ENCODE measurements at regions not wholly inside any gene's neighbourhood (a gene's known extent, or its start where the extent isn't known, plus 50 kb on each side); places are given as distances from the start of the nearest gene placed in this dataset.

- no peak for DNase-seq
Measured at GRCh38 chr2:177088529-177088928, 124.1 kb upstream of the HNRNPA3 start.

GRCh38 chr2:177090967-177091366, 121.6 kb upstream of the HNRNPA3 start:
- no peak for DNase-seq

GRCh38 chr2:177093371-177093770, 119.2 kb upstream of the HNRNPA3 start:
- no peak for DNase-seq

GRCh38 chr2:177098001-177098613, 114.5 kb upstream of the HNRNPA3 start:
- no peak for DNase-seq

- no peak for DNase-seq
Measured at GRCh38 chr2:177101930-177102329, 110.7 kb upstream of the HNRNPA3 start.

GRCh38 chr2:177106212-177106611, 106.4 kb upstream of the HNRNPA3 start:
- no peak for DNase-seq

- no peak for DNase-seq
Measured at GRCh38 chr2:177108890-177109289, 103.7 kb upstream of the HNRNPA3 start.

- no peak for DNase-seq
Measured at GRCh38 chr2:177114712-177115111, 97.9 kb upstream of the HNRNPA3 start.

- DNase-seq, result no peak
Measured at GRCh38 chr2:177117755-177118154, 94.8 kb upstream of the HNRNPA3 start.

GRCh38 chr2:177118636-177119035, 94.0 kb upstream of the HNRNPA3 start:
- no peak for DNase-seq

GRCh38 chr2:177119099-177119498, 93.5 kb upstream of the HNRNPA3 start:
- no peak for DNase-seq

GRCh38 chr2:177123048-177123447, 89.5 kb upstream of the HNRNPA3 start:
- no peak for DNase-seq

GRCh38 chr2:177124371-177124770, 88.2 kb upstream of the HNRNPA3 start:
- no peak for DNase-seq

GRCh38 chr2:177127821-177128220, 84.8 kb upstream of the HNRNPA3 start:
- no peak for DNase-seq

- DNase-seq, result no peak
Measured at GRCh38 chr2:177129610-177130009, 83.0 kb upstream of the HNRNPA3 start.

- no peak for DNase-seq
Measured at GRCh38 chr2:177131858-177132257, 80.7 kb upstream of the HNRNPA3 start.

- DNase-seq, result no peak
Measured at GRCh38 chr2:177138823-177139222, 73.8 kb upstream of the HNRNPA3 start.

GRCh38 chr2:177141866-177142265, 70.7 kb upstream of the HNRNPA3 start:
- no peak for DNase-seq

- DNase-seq, result no peak
Measured at GRCh38 chr2:177143444-177143843, 69.2 kb upstream of the HNRNPA3 start.

GRCh38 chr2:177147093-177147694, 65.4 kb upstream of the HNRNPA3 start:
- DNase-seq, result no peak

GRCh38 chr2:177147834-177148445, 64.7 kb upstream of the HNRNPA3 start:
- DNase-seq, result no peak

- DNase-seq, result peak; percentile 56
Measured at GRCh38 chr2:177148477-177149154, 64.0 kb upstream of the HNRNPA3 start.

- no peak for DNase-seq
Measured at GRCh38 chr2:177149155-177149503, 63.5 kb upstream of the HNRNPA3 start.

GRCh38 chr2:177153805-177154204, 58.8 kb upstream of the HNRNPA3 start:
- no peak for DNase-seq
